ENCODE measurements at regions not wholly inside any gene's neighbourhood (a gene's known extent, or its start where the extent isn't known, plus 50 kb on each side); places are given as distances from the start of the nearest gene placed in this dataset.
"Not testable (repeated sequence)": the region's sequence is repeated elsewhere in the genome, so short reads cannot be mapped to it uniquely, and the experiment has no call there.

DNA sequence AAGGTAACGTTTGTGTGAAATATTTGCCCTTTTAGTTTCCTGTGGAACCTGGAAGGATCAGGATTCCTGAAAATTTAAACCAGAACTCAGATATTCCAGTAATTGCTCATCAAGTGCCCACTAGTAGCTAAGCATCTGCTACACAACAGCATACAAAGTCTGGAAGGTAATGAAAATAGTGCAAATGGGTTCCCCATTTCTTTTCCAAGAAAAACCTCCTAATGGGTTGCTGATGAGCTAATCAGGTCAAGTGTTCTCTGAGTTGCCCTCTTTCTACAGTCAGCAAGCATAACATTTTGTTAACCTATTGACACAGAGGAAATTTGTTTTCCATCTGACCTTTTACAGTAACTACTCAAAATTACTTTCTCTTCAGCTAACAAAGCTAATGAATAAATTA is 83.6 kb upstream of the PMCH start:
- H3K4me3 ChIP-seq (ENCODE audit: low read depth, low read length), result no peak overlapping the region
- no peaks in the 10 kb centered on the region for H3K27me3 ChIP-seq (replicated peaks; ENCODE audit: control insufficient read depth, insufficient read depth, low read length)
- Mint-ChIP-seq H3K4me3 (ENCODE audit: unreplicated experiment) (no peak overlapping the region), H3K27ac (ENCODE audit: unreplicated experiment) (no peak overlapping the region), H3K27me3 (ENCODE audit: insufficient read depth, unreplicated experiment) (peaks cover 3% of the 10 kb centered on the region), H3K9me3 (ENCODE audit: unreplicated experiment) (peaks cover 25% of the 10 kb centered on the region), H3K36me3 (ENCODE audit: insufficient read depth, unreplicated experiment) (no peaks in the 10 kb centered on the region), H3K4me1 (ENCODE audit: low read depth, unreplicated experiment) (no peaks in the 10 kb centered on the region)
- no peaks in the 10 kb centered on the region for H3K4me1 ChIP-seq
- no peaks in the 10 kb centered on the region; the same call in 1 of the 2 replicates for H3K9me3 ChIP-seq
- TF ChIP-seq, protein P1, sequence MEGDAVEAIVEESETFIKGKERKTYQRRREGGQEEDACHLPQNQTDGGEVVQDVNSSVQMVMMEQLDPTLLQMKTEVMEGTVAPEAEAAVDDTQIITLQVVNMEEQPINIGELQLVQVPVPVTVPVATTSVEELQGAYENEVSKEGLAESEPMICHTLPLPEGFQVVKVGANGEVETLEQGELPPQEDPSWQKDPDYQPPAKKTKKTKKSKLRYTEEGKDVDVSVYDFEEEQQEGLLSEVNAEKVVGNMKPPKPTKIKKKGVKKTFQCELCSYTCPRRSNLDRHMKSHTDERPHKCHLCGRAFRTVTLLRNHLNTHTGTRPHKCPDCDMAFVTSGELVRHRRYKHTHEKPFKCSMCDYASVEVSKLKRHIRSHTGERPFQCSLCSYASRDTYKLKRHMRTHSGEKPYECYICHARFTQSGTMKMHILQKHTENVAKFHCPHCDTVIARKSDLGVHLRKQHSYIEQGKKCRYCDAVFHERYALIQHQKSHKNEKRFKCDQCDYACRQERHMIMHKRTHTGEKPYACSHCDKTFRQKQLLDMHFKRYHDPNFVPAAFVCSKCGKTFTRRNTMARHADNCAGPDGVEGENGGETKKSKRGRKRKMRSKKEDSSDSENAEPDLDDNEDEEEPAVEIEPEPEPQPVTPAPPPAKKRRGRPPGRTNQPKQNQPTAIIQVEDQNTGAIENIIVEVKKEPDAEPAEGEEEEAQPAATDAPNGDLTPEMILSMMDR (IDR thresholded peaks at IDR 0.05; ENCODE audit: insufficient read depth in 1 of 2, low read depth in 1 of 2, low read length in 1 of 2, severe bottlenecking in 1 of 2, unreplicated experiment in 1 of 2), result no peak
- DNase-seq, result no peak
- BruUV-seq (replicated peaks), result no TSS peak
- intact Hi-C loops (cut with micrococcal nuclease; ENCODE audit: unreplicated experiment), result no loop called here
- H3K36me3 ChIP-seq (ENCODE audit: control insufficient read depth, insufficient read depth, low read length), result no peaks in the 10 kb centered on the region
- POLR2A ChIA-PET, result no interaction called here
- CTCF ChIA-PET, result no interaction called here

DNA sequence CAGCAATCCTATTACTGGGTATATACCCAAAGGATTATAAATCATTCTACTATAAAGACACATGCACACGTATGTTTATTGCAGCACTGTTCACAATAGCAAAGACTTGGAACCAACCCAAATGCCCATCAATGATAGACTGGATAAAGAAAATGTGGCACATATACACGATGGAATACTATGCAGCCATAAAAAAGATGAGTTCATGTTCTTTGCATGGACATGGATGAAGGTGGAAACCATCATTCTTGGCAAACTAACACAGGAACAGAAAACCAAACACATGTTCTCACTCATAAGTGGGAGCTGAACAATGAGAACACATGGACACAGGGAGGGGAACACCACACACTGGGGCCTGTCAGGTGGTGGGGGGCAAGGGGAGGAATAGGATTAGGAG is 58.1 kb upstream of the PMCH start:
- H3K27ac Mint-ChIP-seq (ENCODE audit: unreplicated experiment); H3K4me3 Mint-ChIP-seq (ENCODE audit: unreplicated experiment); H3K4me1 ChIP-seq; BruUV-seq (replicated peaks); POLR2A ChIA-PET; H3K4me3 ChIP-seq (ENCODE audit: low read depth, low read length); intact Hi-C loops (cut with micrococcal nuclease; ENCODE audit: unreplicated experiment); H3K9me3 ChIP-seq; H3K36me3 ChIP-seq (ENCODE audit: control insufficient read depth, insufficient read depth, low read length); H3K36me3 Mint-ChIP-seq (ENCODE audit: insufficient read depth, unreplicated experiment); H3K27me3 Mint-ChIP-seq (ENCODE audit: insufficient read depth, unreplicated experiment); H3K4me1 Mint-ChIP-seq (ENCODE audit: low read depth, unreplicated experiment); H3K27me3 ChIP-seq (replicated peaks; ENCODE audit: control insufficient read depth, insufficient read depth, low read length); DNase-seq; CTCF ChIA-PET: not testable (repeated sequence)
- peaks cover 25% of the 10 kb centered on the region for H3K9me3 Mint-ChIP-seq (ENCODE audit: unreplicated experiment)

- H3K27ac Mint-ChIP-seq (ENCODE audit: unreplicated experiment); H3K36me3 ChIP-seq (ENCODE audit: control insufficient read depth, insufficient read depth, low read length); H3K9me3 ChIP-seq; POLR2A ChIA-PET; H3K27me3 Mint-ChIP-seq (ENCODE audit: insufficient read depth, unreplicated experiment); H3K4me1 Mint-ChIP-seq (ENCODE audit: low read depth, unreplicated experiment); H3K4me3 Mint-ChIP-seq (ENCODE audit: unreplicated experiment); CTCF ChIA-PET; BruUV-seq (replicated peaks); H3K4me1 ChIP-seq; H3K36me3 Mint-ChIP-seq (ENCODE audit: insufficient read depth, unreplicated experiment); H3K27me3 ChIP-seq (replicated peaks; ENCODE audit: control insufficient read depth, insufficient read depth, low read length); H3K4me3 ChIP-seq (ENCODE audit: low read depth, low read length); DNase-seq; intact Hi-C loops (cut with micrococcal nuclease; ENCODE audit: unreplicated experiment): not testable (repeated sequence)
- peaks cover 26% of the 10 kb centered on the region for H3K9me3 Mint-ChIP-seq (ENCODE audit: unreplicated experiment)
These were observed 53.4 kb upstream of the PMCH start for GRCh38 chr12:102251005-102251404.

DNA sequence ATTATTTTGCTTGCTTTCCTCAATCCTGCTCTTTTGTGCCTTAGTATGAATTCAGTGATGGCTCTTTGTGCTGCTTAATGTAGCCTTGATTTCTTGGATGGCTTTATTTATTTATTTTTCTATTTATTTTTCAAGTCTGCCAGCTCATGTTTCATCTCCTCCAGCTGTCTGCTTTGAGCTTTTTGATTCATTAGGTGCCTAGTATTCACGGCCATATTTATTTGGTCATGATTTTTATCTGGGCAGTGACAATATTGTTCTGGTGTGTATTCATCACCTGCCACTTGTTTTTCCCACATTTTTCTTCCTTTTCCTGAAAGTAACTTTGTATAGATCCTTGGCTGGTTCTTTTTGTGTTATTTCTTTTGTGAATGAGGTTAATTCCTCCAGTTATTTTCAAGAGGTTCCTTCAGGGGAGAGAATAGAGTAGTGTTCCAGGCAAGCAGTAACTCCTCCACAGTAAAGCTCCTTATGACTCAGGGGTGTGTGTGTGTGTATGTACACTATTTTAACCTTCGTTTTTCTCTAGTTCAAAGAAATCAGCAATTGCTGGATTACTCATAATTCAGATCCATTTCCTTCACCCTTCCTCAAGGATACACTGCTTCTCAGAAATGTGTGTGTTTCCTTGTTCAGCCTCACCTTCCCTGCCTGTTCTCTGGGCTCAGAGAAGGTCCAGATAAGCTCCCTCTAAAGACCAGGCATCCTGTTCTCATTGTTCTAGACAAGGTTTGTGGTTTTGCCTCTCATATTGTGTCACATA is 51.6 kb upstream of the PMCH start:
- H3K36me3 ChIP-seq (ENCODE audit: control insufficient read depth, insufficient read depth, low read length), result no peaks in the 10 kb centered on the region
- H3K4me1 ChIP-seq, result no peaks in the 10 kb centered on the region
- ChIA-PET POLR2A (no interaction called here), CTCF (interaction anchor here (0.7 kb wide), 1 partner anchor 29 kb away, joined by 3 read pairs; no protein-coding TSS in a partner anchor)
- no peaks in the 10 kb centered on the region for H3K36me3 Mint-ChIP-seq (ENCODE audit: insufficient read depth, unreplicated experiment)
- no TSS peak for BruUV-seq (replicated peaks)
- H3K9me3 Mint-ChIP-seq (ENCODE audit: unreplicated experiment), result peaks cover 16% of the 10 kb centered on the region
- TF ChIP-seq, protein P1 (IDR thresholded peaks at IDR 0.05; ENCODE audit: insufficient read depth in 1 of 2, low read depth in 1 of 2, low read length in 1 of 2, severe bottlenecking in 1 of 2, unreplicated experiment in 1 of 2), result no peak
- H3K4me3 Mint-ChIP-seq (ENCODE audit: unreplicated experiment), result no peak overlapping the region
- peaks cover 3% of the 10 kb centered on the region; the same call in 1 of the 2 replicates for H3K9me3 ChIP-seq
- no peaks in the 10 kb centered on the region for H3K4me1 Mint-ChIP-seq (ENCODE audit: low read depth, unreplicated experiment)
- H3K4me3 ChIP-seq (ENCODE audit: low read depth, low read length), result no peak overlapping the region
- intact Hi-C loops (cut with micrococcal nuclease; ENCODE audit: unreplicated experiment), result no loop called here
- no peak overlapping the region for H3K27ac Mint-ChIP-seq (ENCODE audit: unreplicated experiment)
- DNase-seq, result no peak
- no peaks in the 10 kb centered on the region for H3K27me3 ChIP-seq (replicated peaks; ENCODE audit: control insufficient read depth, insufficient read depth, low read length)
- H3K27me3 Mint-ChIP-seq (ENCODE audit: insufficient read depth, unreplicated experiment), result peaks cover 4% of the 10 kb centered on the region

Data from Caco-2 (cell line).